Osteoblast (primary cell): ENCODE measurements at regions not wholly inside any gene's neighbourhood (a gene's known extent, or its start where the extent isn't known, plus 50 kb on each side); places are given as distances from the start of the nearest gene placed in this dataset.

Experiments
- DNase-seq: peaks from one replicate; pipeline ENCODE4 v3.0.0; 2011; ENCODE audit warnings: low spot score, mixed read lengths; ENCODE audit not compliant: insufficient read length; ENCODE audit errors: missing footprints
- H2AFZ ChIP-seq: 2 replicates; pipeline ENCODE4 v1.6.0; 2011; ENCODE audit warnings: mild to moderate bottlenecking, low read length
- H3K27ac ChIP-seq: 2 replicates; pipeline ENCODE4 v1.5.1; 2011; ENCODE audit warnings: mild to moderate bottlenecking, low read depth, low read length, moderate library complexity
- H3K27me3 ChIP-seq: 2 replicates; pipeline ENCODE4 v1.6.0; 2012; ENCODE audit warnings: mild to moderate bottlenecking, control low read depth, inconsistent platforms, low read length, moderate library complexity; ENCODE audit not compliant: insufficient read depth
- H3K36me3 ChIP-seq: 2 replicates; pipeline ENCODE4 v1.5.1; 2011; ENCODE audit warnings: mild to moderate bottlenecking, low read length, control low read depth, moderate library complexity; ENCODE audit not compliant: insufficient read depth
- H3K4me1 ChIP-seq: 2 replicates; pipeline ENCODE4 v1.5.1; 2011; ENCODE audit warnings: mild to moderate bottlenecking, low read length, control low read depth, moderate library complexity; ENCODE audit not compliant: insufficient read depth
- H3K4me2 ChIP-seq: 2 replicates; pipeline ENCODE4 v1.6.0; 2011; ENCODE audit warnings: mild to moderate bottlenecking, low read length; ENCODE audit not compliant: insufficient read depth
- H3K4me3 ChIP-seq: fragments of 200-600 bp; sonication (generic); 3 replicates; pipeline ENCODE4 v1.5.1; 2012; ENCODE audit warnings: mild to moderate bottlenecking, low read length, inconsistent platforms; ENCODE audit not compliant: insufficient read depth
- H3K79me2 ChIP-seq: 2 replicates; pipeline ENCODE4 v1.6.0; 2012; ENCODE audit warnings: mild to moderate bottlenecking, low read length, control low read depth, inconsistent platforms; ENCODE audit not compliant: insufficient read depth
- H3K9me3 ChIP-seq: 2 replicates; pipeline ENCODE4 v1.5.1; 2011; ENCODE audit warnings: low read depth, low read length, control low read depth
- H4K20me1 ChIP-seq: 2 replicates; pipeline ENCODE4 v1.6.0; 2012; ENCODE audit warnings: mild to moderate bottlenecking, low read length, control low read depth; ENCODE audit not compliant: insufficient read depth
- TF ChIP-seq, protein P1 (sequence below): IDR thresholded peaks from 2 replicates; pipeline ENCODE4 v1.5.1; 2011; ENCODE audit warnings: mild to moderate bottlenecking, low read depth, low read length, moderate library complexity; ENCODE audit errors: extremely low read depth

- Histone ChIP-seq H3K4me2 (no peak overlapping the region), H3K4me3 (no peak overlapping the region), H3K27ac (no peak overlapping the region), H3K79me2 (no peaks in the 10 kb centered on the region), H4K20me1 (no peaks in the 10 kb centered on the region), H3K4me1 (peaks cover 3% of the 10 kb centered on the region), H3K27me3 (no peaks in the 10 kb centered on the region), H3K9me3 (no peaks in the 10 kb centered on the region), H2AFZ (no peak overlapping the region), H3K36me3 (no peaks in the 10 kb centered on the region)
- TF ChIP-seq, protein P1, sequence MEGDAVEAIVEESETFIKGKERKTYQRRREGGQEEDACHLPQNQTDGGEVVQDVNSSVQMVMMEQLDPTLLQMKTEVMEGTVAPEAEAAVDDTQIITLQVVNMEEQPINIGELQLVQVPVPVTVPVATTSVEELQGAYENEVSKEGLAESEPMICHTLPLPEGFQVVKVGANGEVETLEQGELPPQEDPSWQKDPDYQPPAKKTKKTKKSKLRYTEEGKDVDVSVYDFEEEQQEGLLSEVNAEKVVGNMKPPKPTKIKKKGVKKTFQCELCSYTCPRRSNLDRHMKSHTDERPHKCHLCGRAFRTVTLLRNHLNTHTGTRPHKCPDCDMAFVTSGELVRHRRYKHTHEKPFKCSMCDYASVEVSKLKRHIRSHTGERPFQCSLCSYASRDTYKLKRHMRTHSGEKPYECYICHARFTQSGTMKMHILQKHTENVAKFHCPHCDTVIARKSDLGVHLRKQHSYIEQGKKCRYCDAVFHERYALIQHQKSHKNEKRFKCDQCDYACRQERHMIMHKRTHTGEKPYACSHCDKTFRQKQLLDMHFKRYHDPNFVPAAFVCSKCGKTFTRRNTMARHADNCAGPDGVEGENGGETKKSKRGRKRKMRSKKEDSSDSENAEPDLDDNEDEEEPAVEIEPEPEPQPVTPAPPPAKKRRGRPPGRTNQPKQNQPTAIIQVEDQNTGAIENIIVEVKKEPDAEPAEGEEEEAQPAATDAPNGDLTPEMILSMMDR, result no peak
- no peak for DNase-seq
These were observed 176.9 kb upstream of the ID4 start for GRCh38 chr6:19660123-19660910.

GRCh38 chr6:19662911-19663310 lies 174.3 kb upstream of the ID4 start:
- Histone ChIP-seq H3K79me2 (no peaks in the 10 kb centered on the region), H3K4me1 (no peaks in the 10 kb centered on the region), H3K27ac (no peak overlapping the region), H3K4me3 (no peak overlapping the region), H3K27me3 (no peaks in the 10 kb centered on the region), H3K9me3 (no peaks in the 10 kb centered on the region), H3K36me3 (no peaks in the 10 kb centered on the region), H2AFZ (no peak overlapping the region), H4K20me1 (no peaks in the 10 kb centered on the region), H3K4me2 (no peak overlapping the region)
- TF ChIP-seq, protein P1, result no peak
- no peak for DNase-seq

GRCh38 chr6:19663479-19663878 lies 173.7 kb upstream of the ID4 start:
- H3K27ac ChIP-seq, result no peak overlapping the region
- H3K4me2 ChIP-seq, result no peak overlapping the region
- no peaks in the 10 kb centered on the region for H3K27me3 ChIP-seq
- H4K20me1 ChIP-seq, result no peaks in the 10 kb centered on the region
- no peak overlapping the region for H2AFZ ChIP-seq
- H3K4me1 ChIP-seq, result peaks cover 3% of the 10 kb centered on the region
- TF ChIP-seq, protein P1, result no peak
- H3K9me3 ChIP-seq, result no peaks in the 10 kb centered on the region
- DNase-seq, result no peak
- no peaks in the 10 kb centered on the region for H3K36me3 ChIP-seq
- no peak overlapping the region for H3K4me3 ChIP-seq
- H3K79me2 ChIP-seq, result no peaks in the 10 kb centered on the region

GRCh38 chr6:19664050-19664449 lies 173.1 kb upstream of the ID4 start:
- H4K20me1 ChIP-seq, result no peaks in the 10 kb centered on the region
- H2AFZ ChIP-seq, result no peak overlapping the region
- no peak for DNase-seq
- H3K4me2 ChIP-seq, result no peak overlapping the region
- no peaks in the 10 kb centered on the region for H3K79me2 ChIP-seq
- H3K4me3 ChIP-seq, result no peak overlapping the region
- no peaks in the 10 kb centered on the region for H3K9me3 ChIP-seq
- H3K36me3 ChIP-seq, result no peaks in the 10 kb centered on the region
- no peaks in the 10 kb centered on the region for H3K27me3 ChIP-seq
- no peak overlapping the region for H3K27ac ChIP-seq
- H3K4me1 ChIP-seq, result peaks cover 9% of the 10 kb centered on the region
- TF ChIP-seq, protein P1, result no peak
